GM20000 (cell line): ENCODE measurements at regions not wholly inside any gene's neighbourhood (a gene's known extent, or its start where the extent isn't known, plus 50 kb on each side); places are given as distances from the start of the nearest gene placed in this dataset.

ENCODE experiments used
- DNase-seq: peaks from one replicate; pipeline ENCODE4 v3.0.0; 2012; ENCODE audit warnings: low spot score
- TF ChIP-seq, protein P1 (sequence below): IDR thresholded peaks from 2 replicates; pipeline ENCODE4 v1.5.1; 2012; ENCODE audit warnings: mild to moderate bottlenecking, control low read depth; ENCODE audit errors: extremely low read depth, missing control alignments

DNA sequence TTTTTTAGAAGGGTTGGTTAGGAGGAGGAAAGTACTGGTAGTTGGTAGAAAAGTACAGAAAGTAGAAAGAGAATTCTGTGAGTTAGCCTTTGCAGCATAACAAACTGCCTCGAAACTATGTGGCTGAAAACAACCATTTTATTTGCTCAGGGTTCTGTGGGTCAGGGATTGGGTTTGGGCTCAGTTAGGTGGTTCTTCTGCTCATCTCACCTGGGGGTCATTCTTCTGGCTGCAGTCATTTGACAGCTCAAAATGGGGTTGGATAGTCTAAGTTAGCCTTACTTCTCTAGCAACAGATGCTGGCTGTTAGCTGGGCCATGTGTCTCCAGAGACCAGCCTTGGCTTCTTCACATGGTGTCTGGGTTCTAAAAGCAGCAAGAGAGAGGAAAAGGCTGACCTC is 119.4 kb downstream of the SMIM20 start:
- TF ChIP-seq, protein P1, sequence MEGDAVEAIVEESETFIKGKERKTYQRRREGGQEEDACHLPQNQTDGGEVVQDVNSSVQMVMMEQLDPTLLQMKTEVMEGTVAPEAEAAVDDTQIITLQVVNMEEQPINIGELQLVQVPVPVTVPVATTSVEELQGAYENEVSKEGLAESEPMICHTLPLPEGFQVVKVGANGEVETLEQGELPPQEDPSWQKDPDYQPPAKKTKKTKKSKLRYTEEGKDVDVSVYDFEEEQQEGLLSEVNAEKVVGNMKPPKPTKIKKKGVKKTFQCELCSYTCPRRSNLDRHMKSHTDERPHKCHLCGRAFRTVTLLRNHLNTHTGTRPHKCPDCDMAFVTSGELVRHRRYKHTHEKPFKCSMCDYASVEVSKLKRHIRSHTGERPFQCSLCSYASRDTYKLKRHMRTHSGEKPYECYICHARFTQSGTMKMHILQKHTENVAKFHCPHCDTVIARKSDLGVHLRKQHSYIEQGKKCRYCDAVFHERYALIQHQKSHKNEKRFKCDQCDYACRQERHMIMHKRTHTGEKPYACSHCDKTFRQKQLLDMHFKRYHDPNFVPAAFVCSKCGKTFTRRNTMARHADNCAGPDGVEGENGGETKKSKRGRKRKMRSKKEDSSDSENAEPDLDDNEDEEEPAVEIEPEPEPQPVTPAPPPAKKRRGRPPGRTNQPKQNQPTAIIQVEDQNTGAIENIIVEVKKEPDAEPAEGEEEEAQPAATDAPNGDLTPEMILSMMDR, result no peak
- DNase-seq, result no peak

DNA sequence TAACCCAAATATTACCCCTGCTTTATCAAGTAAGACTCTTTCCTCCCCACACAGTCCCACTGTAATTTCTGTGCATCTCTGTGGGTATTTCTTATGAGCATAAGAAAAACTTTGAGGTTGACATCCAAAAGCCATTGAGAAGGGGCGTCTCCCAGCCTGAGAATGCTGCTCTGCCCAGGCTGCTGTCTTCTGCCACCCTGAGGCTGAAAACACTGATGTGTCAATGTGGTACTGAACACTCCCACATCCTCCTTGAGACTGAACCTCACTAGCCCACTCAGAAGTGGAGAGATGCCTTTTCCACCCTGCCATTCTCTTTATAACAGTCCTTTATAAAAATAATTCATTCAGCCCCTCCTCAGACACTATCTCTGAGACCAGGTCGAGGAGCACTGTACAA is 120.8 kb downstream of the SMIM20 start:
- TF ChIP-seq, protein P1, result no peak
- DNase-seq, result no peak

DNA sequence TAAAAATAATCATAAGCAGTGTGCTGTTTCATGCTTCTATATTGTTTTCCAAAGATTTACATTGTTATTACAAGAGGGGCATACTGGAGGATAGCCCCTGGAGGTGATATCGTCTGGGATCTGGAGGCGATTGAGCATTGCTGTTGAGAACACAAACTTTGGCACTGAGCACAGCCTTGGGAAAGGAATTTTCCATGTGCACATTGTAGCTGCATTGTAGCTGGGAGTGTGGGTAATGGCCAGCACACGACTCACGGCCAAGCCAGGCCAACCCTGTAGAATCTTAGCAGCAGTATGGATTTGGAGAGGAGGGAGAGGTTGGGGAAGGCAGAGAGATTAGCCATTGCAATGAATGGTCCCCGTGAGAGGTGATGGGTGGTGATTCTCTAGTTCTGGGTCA is 121.9 kb downstream of the SMIM20 start:
- no peak for DNase-seq

DNA sequence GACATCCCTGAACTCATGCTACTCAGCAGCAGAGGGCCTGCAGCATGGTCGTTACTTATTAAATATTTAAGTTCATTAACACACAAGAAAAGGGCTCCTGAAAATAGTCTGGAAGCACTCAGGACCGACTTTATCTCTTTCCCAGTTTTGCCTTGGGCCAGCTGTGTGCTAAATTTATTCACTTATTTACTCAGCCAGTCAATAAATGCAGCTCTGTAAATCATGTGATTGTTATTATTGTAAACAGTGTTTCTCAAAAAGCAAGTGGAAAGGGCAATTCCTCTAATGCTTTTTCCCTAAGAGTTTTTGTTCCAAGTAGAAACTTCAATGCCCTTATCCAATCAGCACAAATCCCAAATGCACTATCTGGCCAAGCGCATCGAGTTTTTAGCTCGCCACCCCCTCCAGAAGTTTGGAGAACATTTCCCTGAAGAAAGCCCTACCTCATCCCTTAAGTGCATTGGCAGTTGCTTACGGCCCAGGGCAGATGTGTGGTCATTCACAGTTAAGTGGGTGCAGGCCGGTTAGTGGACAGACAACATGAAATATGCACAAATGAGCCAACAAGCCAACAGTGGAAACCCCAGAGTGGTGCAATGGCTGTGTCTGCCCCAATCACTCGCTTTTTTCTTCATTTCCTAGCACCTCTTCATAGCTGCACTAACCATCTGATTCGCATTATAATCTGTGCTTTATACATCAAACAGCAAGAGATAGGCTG is 125.8 kb downstream of the SMIM20 start:
- no peak for DNase-seq
- TF ChIP-seq, protein P1, result no peak

More for the DNA sequence above, 121.9 kb downstream of the SMIM20 start:
- TF ChIP-seq, protein P1, result no peak

DNA sequence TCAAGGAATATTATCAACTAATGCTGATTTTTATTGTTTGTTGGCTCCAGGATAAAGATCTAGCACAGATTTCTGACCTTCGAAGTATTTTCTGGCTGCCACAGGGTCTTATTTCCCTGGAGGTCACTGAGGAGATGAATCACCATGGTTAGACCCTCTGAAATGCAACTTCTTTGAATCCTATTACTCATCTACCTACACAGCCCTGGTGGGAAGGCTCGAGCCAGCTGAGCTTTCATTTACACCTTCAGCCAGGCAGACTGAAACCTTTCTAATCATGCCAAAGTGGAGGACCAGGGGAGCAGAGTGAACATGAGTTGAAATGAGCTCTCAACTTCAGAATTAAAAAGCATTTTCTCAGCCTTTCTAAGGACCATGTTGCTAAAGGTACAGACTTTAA is 130.5 kb downstream of the SMIM20 start:
- DNase-seq, result no peak
- TF ChIP-seq, protein P1, result no peak

DNA sequence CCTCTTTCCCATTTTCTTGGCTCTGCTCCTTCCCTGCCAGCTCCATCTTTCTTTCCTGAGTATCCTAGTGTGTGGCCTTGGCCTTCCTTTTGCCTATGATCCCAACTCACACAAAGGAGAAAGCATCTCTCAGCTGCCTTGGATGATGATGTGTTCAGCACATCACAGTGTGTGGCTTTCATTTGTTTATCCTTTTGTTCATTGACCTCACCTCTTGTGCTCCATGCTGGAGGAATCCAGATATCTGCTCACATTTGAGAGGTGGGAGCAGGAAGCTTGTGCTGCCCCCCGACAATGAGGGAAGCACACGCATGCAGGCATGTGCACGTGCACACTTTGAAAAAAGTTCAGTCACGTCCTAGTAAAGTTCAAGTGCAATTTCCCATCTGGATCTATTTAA is 131.0 kb downstream of the SMIM20 start:
- no peak for DNase-seq
- TF ChIP-seq, protein P1, result no peak

DNA sequence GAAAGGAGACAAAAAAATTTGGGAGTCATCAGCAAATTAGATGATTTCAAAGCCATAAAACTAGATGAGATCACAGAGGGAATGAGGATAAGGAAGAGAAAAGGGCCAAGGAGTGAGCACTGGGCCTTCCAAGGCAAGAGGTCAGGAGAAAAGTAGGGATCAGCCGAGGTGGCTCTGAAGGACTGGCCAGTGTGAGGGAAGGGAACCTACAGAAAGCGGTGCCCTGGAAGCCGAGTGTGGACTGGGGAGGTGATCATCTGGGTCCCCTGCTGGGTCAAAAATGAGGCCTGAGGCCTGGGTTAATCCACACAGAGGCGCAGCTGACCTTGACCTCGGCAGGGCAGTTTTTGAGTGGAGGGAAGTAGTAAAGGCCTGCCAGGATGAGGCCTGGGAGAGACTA is 133.8 kb downstream of the SMIM20 start:
- no peak for DNase-seq
- TF ChIP-seq, protein P1, result no peak
